ENCODE measurements at regions not wholly inside any gene's neighbourhood (a gene's known extent, or its start where the extent isn't known, plus 50 kb on each side); places are given as distances from the start of the nearest gene placed in this dataset.

DNA sequence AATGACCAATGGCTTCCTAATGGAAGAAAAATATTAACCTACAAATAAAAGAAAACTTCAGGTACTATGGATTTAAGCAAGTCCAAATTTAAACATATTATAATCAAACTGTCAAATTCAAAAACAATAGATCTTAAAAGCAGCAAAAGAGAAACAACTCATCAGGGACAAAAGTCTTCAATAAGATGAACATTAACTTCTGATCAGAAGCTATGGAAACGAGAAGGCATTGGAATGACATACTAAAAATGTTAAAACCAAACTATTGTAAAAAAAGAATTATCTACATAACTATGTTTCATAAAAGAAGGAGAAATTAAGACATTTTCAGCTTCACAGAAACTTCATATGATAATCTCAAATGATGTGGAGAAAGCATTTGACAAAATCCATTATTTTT, 334.7 kb downstream of the ANKRD7 start:
- TF ChIP-seq, protein P1, sequence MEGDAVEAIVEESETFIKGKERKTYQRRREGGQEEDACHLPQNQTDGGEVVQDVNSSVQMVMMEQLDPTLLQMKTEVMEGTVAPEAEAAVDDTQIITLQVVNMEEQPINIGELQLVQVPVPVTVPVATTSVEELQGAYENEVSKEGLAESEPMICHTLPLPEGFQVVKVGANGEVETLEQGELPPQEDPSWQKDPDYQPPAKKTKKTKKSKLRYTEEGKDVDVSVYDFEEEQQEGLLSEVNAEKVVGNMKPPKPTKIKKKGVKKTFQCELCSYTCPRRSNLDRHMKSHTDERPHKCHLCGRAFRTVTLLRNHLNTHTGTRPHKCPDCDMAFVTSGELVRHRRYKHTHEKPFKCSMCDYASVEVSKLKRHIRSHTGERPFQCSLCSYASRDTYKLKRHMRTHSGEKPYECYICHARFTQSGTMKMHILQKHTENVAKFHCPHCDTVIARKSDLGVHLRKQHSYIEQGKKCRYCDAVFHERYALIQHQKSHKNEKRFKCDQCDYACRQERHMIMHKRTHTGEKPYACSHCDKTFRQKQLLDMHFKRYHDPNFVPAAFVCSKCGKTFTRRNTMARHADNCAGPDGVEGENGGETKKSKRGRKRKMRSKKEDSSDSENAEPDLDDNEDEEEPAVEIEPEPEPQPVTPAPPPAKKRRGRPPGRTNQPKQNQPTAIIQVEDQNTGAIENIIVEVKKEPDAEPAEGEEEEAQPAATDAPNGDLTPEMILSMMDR (IDR thresholded peaks at IDR 0.05; ENCODE audit: low read depth, low read length): no peak
- no peak for TF ChIP-seq EZH2phosphoT487 (IDR thresholded peaks at IDR 0.05; ENCODE audit: low read depth)

Measured in OCI-LY3 (cell line).